GM12878 (cell line): ENCODE measurements at regions not wholly inside any gene's neighbourhood (a gene's known extent, or its start where the extent isn't known, plus 50 kb on each side); places are given as distances from the start of the nearest gene placed in this dataset.

ENCODE experiments used
- ATAC-seq: fragments of 200-7000 bp; cut with Tn5 transposase; 3 replicates; pipeline ENCODE4 v1.9.1; 2020; ENCODE audit warnings: mild to moderate bottlenecking, moderate library complexity
- BruUV-seq: library from RNA; stranded (reverse); fragments of 400-500 nt; replicated peaks from 2 replicates; lab custom pipeline; 2021; lab: Mats Ljungman, UMichigan
- CTCF ChIA-PET: fragments of 300-600 bp; sonication (Branson Sonifier 250); formaldehyde crosslinking; extraction: SDS; loops from one replicate; lab custom pipeline; 2021; ENCODE audit warnings: inconsistent platforms; lab: Yijun Ruan, JAX
- POLR2A ChIA-PET: fragments of 350-600 bp; formaldehyde crosslinking; extraction: SDS; loops from one replicate; lab custom pipeline; 2021; ENCODE audit warnings: inconsistent platforms; lab: Charles Lee
- RAD21 ChIA-PET: fragments of 300-600 bp; sonication (Branson Sonifier 250); formaldehyde crosslinking; loops from one replicate; lab custom pipeline; 2023; ENCODE audit warnings: antibody characterized with exemption; ENCODE audit not compliant: unreplicated experiment; lab: Charles Lee
- SMC1A ChIA-PET: fragments of 300-600 bp; sonication (Branson Sonifier 250); formaldehyde crosslinking; loops from one replicate; lab custom pipeline; 2023; ENCODE audit not compliant: unreplicated experiment, uncharacterized antibody; lab: Charles Lee
- DNase-seq: peaks from one replicate; pipeline ENCODE4 v3.0.0-alpha.2; 2011; ENCODE audit warnings: low read depth, low spot score
- FAIRE-seq: peaks from 3 replicates; lab custom pipeline; 2011; peaks lifted over from hg19 to GRCh38; lab: Jason Lieb, UNC
- H2AFZ ChIP-seq: 2 replicates; pipeline ENCODE4 v1.6.0; 2011; ENCODE audit warnings: low read depth, low read length, control low read depth; ENCODE audit not compliant: control insufficient read depth
- H3K27ac ChIP-seq: 2 replicates; pipeline ENCODE4 v1.5.1; 2011; ENCODE audit warnings: control low read depth; ENCODE audit not compliant: control insufficient read depth, insufficient read depth
- H3K27me3 ChIP-seq, 2 experiments: replicated peaks in 1 of 2; 2 replicates each; pipeline versions ENCODE4 v1.6.0 to v1.6.1; 2011; ENCODE audit warnings: low read length in 1 of 2; ENCODE audit not compliant: control insufficient read depth in 2 of 2, insufficient read depth in 2 of 2
- H3K36me3 ChIP-seq, 2 experiments: 2 replicates each; pipeline ENCODE4 v1.5.1; 2011; ENCODE audit warnings: low read length in 1 of 2; ENCODE audit not compliant: control insufficient read depth in 2 of 2, insufficient read depth in 2 of 2
- H3K4me1 ChIP-seq: 2 replicates; pipeline ENCODE4 v1.6.1; 2011; ENCODE audit warnings: mild to moderate bottlenecking, low read length, moderate library complexity, mixed read lengths; ENCODE audit not compliant: control insufficient read depth, insufficient read depth
- H3K4me2 ChIP-seq: 2 replicates; pipeline ENCODE4 v1.6.0; 2011; ENCODE audit warnings: control low read depth; ENCODE audit not compliant: control insufficient read depth, insufficient read depth
- H3K4me3 ChIP-seq: fragments of 200-600 bp; sonication (generic); 2 replicates; pipeline ENCODE4 v1.5.1; 2016
- H3K79me2 ChIP-seq: 2 replicates; pipeline ENCODE4 v1.6.0; 2011; ENCODE audit warnings: low read length; ENCODE audit not compliant: control insufficient read depth, insufficient read depth
- H3K9ac ChIP-seq: 2 replicates; pipeline ENCODE4 v1.8.0; 2011; ENCODE audit warnings: low read length, control low read depth, mixed read lengths; ENCODE audit not compliant: control insufficient read depth, insufficient read depth
- H3K9me3 ChIP-seq: replicated peaks from 3 replicates; pipeline ENCODE4 v1.5.1; 2011; ENCODE audit warnings: mild to moderate bottlenecking, low read length; ENCODE audit not compliant: control insufficient read depth, insufficient read depth
- H4K20me1 ChIP-seq: 2 replicates; pipeline ENCODE4 v1.6.0; 2011; ENCODE audit not compliant: control insufficient read depth, insufficient read depth
- BHLHE40 ChIP-seq, 2 experiments: fragments of 450-650 bp in 1 of 2; IDR thresholded peaks; 2 replicates each; pipeline ENCODE4 v1.6.1; 2011 to 2017; ENCODE audit warnings: low read depth in 2 of 2, borderline replicate concordance in 1 of 2, improper control_type of control experiment in 1 of 2, low read length in 1 of 2, mild to moderate bottlenecking in 1 of 2
- CEBPB ChIP-seq, 2 experiments: fragments of 150-350 bp in 1 of 2; IDR thresholded peaks; 2 replicates each; pipeline ENCODE4 v1.6.1; 2012 to 2014; ENCODE audit warnings: low read depth in 2 of 2, low read length in 2 of 2, borderline replicate concordance in 1 of 2, inconsistent platforms in 1 of 2
- RAD21 ChIP-seq: IDR thresholded peaks from 2 replicates; pipeline ENCODE4 v1.6.1; 2011; ENCODE audit warnings: mild to moderate bottlenecking, low read depth, low read length, moderate library complexity; ENCODE audit not compliant: insufficient read depth
- SKIL ChIP-seq: fragments of 450-650 bp; IDR thresholded peaks from 2 replicates; pipeline ENCODE4 v1.6.1; 2017; ENCODE audit warnings: mild to moderate bottlenecking, low read depth, inconsistent platforms; ENCODE audit not compliant: poor library complexity, severe bottlenecking
- SMAD5 ChIP-seq: IDR thresholded peaks from 2 replicates; pipeline ENCODE4 v1.6.1; 2016; ENCODE audit warnings: antibody characterized with exemption, low read depth
- WGBS: methylation state at CpG from one replicate; pipeline ENCODE4 v1.1.6; 2016; ENCODE audit warnings: low lambda C conversion rate; ENCODE audit not compliant: insufficient replicate concordance, insufficient coverage; ENCODE audit errors: missing lambda C conversion rate; 5-methylcytosine and 5-hydroxymethylcytosine counted together
- in situ Hi-C: fragments of 300-500 bp; cut with MboI; formaldehyde crosslinking; loops from 9 replicates; pipeline ENCODE4 v1.14.3; 2018; ENCODE audit warnings: mixed read lengths
- intact Hi-C: fragments of 100-400 bp; cut with micrococcal nuclease; formaldehyde crosslinking; loops from one replicate; pipeline ENCODE4 v1.14.2; 2022; ENCODE audit not compliant: unreplicated experiment

- Histone ChIP-seq H3K4me3 (no peak overlapping the region), H3K4me2 (no peak overlapping the region), H3K9me3 (no peaks in the 10 kb centered on the region), H3K36me3 (no peaks in the 10 kb centered on the region), H3K27me3 (no peaks in the 10 kb centered on the region), H4K20me1 (no peaks in the 10 kb centered on the region), H2AFZ (no peak overlapping the region), H3K27ac (no peak overlapping the region), H3K79me2 (no peaks in the 10 kb centered on the region), H3K9ac (no peak overlapping the region), H3K4me1 (no peaks in the 10 kb centered on the region)
- WGBS: 0% methylated on average over 3 of the region's 3 CpGs
- ChIA-PET CTCF (no interaction called here), SMC1A (no interaction called here), POLR2A (no interaction called here), RAD21 (no interaction called here)
- DNase-seq (no peak), ATAC-seq (no peak), FAIRE-seq (no peak)
- no peak for TF ChIP-seq SKIL
- no peak for TF ChIP-seq CEBPB (IDR thresholded peaks at IDR 0.05; ENCODE audit: borderline replicate concordance in 1 of 2, low read depth in 2 of 2, low read length in 2 of 2)
- TF ChIP-seq BHLHE40 (IDR thresholded peaks at IDR 0.05; ENCODE audit: borderline replicate concordance in 1 of 2, low read depth in 2 of 2, low read length in 1 of 2): no peak
- no peak for TF ChIP-seq RAD21
- TF ChIP-seq SMAD5: no peak
- no TSS peak for BruUV-seq
- intact Hi-C loops: no loop called here
- in situ Hi-C loops: no loop called here
Observed at GRCh38 chr2:122816803-122817202, 1061.4 kb downstream of the TSN start.
